Sigmoid colon (tissue), 6 donors: ENCODE measurements at regions not wholly inside any gene's neighbourhood (a gene's known extent, or its start where the extent isn't known, plus 50 kb on each side); places are given as distances from the start of the nearest gene placed in this dataset.

Experiments
- DNase-seq: peaks from one replicate; pipeline ENCODE4 v3.0.0-alpha.2; 2019
- H3K27ac ChIP-seq, 4 donors: fragments of 200-600 bp; sonication (generic); one replicate each; pipeline ENCODE4 v1.5.1; 2016 to 2019; ENCODE audit warnings: mild to moderate bottlenecking in 1 of 4
- H3K27me3 ChIP-seq, 3 donors: fragments of 200-600 bp; sonication (generic); one replicate each; pipeline ENCODE4 v1.5.1; 2019; ENCODE audit warnings: mild to moderate bottlenecking in 1 of 3
- H3K36me3 ChIP-seq, 4 donors: fragments of 200-600 bp; sonication (generic); one replicate each; pipeline ENCODE4 v1.5.1; 2016 to 2019
- H3K4me1 ChIP-seq, 4 donors: fragments of 200-600 bp; sonication (generic); one replicate each; pipeline ENCODE4 v1.5.1; 2017 to 2019
- H3K4me3 ChIP-seq, 4 donors: fragments of 200-600 bp; sonication (generic); one replicate each; pipeline ENCODE4 v1.5.1; 2017 to 2019; ENCODE audit warnings: mild to moderate bottlenecking in 2 of 4, moderate library complexity in 1 of 4
- H3K9me3 ChIP-seq, 4 donors: fragments of 200-600 bp in 3 of 4; sonication (generic) in 3 of 4; one replicate each; pipeline versions ENCODE4 v1.5.1 to v1.6.1; 2013 to 2019
- EP300 ChIP-seq, 4 donors: sonication (generic); formaldehyde crosslinking; IDR thresholded peaks; one replicate each; pipeline ENCODE4 v1.6.1; 2017; ENCODE audit warnings: antibody characterized with exemption in 4 of 4
- POLR2A ChIP-seq, 2 donors: fragments of 450-650 bp; IDR thresholded peaks; one replicate each; pipeline ENCODE4 v1.6.1; 2016; ENCODE audit warnings: antibody characterized with exemption in 2 of 2, mild to moderate bottlenecking in 2 of 2, moderate library complexity in 2 of 2
- POLR2AphosphoS5 ChIP-seq, 4 donors: sonication (generic); formaldehyde crosslinking; IDR thresholded peaks; one replicate each; pipeline ENCODE4 v1.6.1; 2017; ENCODE audit warnings: antibody characterized with exemption in 4 of 4
- WGBS, 2 donors: extraction: QIAGEN DNeasy Blood & Tissue Kit; methylation state at CpG; one replicate each; pipeline ENCODE4 v1.1.7; 2013; 5-methylcytosine and 5-hydroxymethylcytosine counted together
- intact Hi-C: fragments of 100-400 bp; cut with DNase I; formaldehyde crosslinking; loops from one replicate; pipeline ENCODE4 v1.15.1; 2023
- TF ChIP-seq, protein P1 (sequence below), 4 experiments: fragments of 450-650 bp in 3 of 4; fragments of 200-600 bp in 1 of 4; IDR thresholded peaks; one replicate each; pipeline ENCODE4 v1.5.1; 2016 to 2019; ENCODE audit warnings: antibody characterized with exemption in 4 of 4, mild to moderate bottlenecking in 3 of 4, moderate library complexity in 2 of 4
- donor health status: healthy with polysubstance abuse.
- donor health status: healthy.

DNA sequence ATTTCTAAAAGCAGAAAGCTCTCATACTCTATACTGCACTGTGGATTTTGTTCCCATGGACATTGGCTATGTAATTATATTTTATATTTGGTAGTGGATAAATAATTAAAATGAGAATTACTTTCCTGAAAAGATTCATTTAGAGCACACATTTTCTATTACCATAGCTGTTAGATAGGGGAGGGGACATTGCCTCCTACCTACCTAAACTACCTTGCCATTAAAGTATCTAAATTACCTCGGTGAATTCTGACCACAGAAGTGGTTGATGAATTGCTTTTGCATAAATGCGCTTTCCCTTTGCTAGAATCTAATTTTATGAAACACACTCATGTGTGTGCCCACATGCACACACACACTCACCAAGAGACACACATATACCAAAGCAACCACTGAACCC lies 329.1 kb downstream of the MTX2 start:
- 83 to 90% methylated on average over 2 of the region's 2 CpGs for WGBS, 2 donors
- TF ChIP-seq POLR2AphosphoS5 (IDR thresholded peaks at IDR 0.05) (no peak), POLR2A (IDR thresholded peaks at IDR 0.05) (no peak), EP300 (IDR thresholded peaks at IDR 0.05) (no peak)
- TF ChIP-seq, protein P1, sequence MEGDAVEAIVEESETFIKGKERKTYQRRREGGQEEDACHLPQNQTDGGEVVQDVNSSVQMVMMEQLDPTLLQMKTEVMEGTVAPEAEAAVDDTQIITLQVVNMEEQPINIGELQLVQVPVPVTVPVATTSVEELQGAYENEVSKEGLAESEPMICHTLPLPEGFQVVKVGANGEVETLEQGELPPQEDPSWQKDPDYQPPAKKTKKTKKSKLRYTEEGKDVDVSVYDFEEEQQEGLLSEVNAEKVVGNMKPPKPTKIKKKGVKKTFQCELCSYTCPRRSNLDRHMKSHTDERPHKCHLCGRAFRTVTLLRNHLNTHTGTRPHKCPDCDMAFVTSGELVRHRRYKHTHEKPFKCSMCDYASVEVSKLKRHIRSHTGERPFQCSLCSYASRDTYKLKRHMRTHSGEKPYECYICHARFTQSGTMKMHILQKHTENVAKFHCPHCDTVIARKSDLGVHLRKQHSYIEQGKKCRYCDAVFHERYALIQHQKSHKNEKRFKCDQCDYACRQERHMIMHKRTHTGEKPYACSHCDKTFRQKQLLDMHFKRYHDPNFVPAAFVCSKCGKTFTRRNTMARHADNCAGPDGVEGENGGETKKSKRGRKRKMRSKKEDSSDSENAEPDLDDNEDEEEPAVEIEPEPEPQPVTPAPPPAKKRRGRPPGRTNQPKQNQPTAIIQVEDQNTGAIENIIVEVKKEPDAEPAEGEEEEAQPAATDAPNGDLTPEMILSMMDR (IDR thresholded peaks at IDR 0.05) = no peak
- no peaks in the 10 kb centered on the region for H3K36me3 ChIP-seq
- H3K27ac ChIP-seq = no peak overlapping the region
- no peaks in the 10 kb centered on the region for H3K4me1 ChIP-seq
- H3K9me3 ChIP-seq = no peaks in the 10 kb centered on the region
- H3K4me3 ChIP-seq = no peak overlapping the region
- no peak for DNase-seq
- intact Hi-C loops = no loop called here
- H3K27me3 ChIP-seq = no peaks in the 10 kb centered on the region

DNA sequence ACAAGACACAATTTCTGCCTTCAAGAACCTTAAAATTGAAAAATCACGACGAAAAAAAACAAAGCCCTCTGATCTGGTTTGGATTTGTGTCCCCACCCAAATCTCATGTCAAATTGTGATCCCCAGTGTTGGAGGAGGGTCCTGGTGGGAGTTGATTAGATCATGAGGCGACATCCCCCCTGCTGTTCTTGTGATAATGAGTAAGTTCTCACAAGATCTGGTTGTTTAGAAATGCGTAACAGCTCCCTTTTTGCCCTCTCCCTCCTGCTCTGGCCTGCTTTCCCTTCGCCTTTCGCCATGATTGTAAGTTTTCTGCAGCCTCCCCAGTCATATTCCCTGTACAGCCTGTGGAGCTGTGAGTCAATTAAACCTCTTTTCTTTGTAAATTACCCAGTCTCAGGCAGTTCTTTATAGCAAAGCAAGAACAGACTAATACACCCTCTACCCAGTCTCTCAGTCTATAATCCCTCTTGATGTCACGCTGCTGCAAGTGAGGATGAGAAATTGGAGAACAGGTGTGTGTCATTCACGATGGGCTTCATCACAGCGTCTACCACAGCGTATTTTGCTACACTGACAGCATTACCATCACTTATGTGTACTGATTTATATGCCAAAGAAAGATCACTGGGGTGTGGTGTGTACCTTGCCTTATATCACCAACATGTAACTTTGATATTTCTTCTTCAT lies 330.7 kb downstream of the MTX2 start:
- H3K27ac ChIP-seq = no peak overlapping the region
- 90 to 95% methylated on average over 10 of the region's 10 CpGs for WGBS, 2 donors
- TF ChIP-seq POLR2AphosphoS5 (IDR thresholded peaks at IDR 0.05) (no peak), EP300 (IDR thresholded peaks at IDR 0.05) (no peak), POLR2A (IDR thresholded peaks at IDR 0.05) (no peak)
- TF ChIP-seq, protein P1 (IDR thresholded peaks at IDR 0.05) = no peak
- H3K4me3 ChIP-seq = no peak overlapping the region
- no peaks in the 10 kb centered on the region for H3K4me1 ChIP-seq
- intact Hi-C loops = no loop called here
- no peaks in the 10 kb centered on the region for H3K9me3 ChIP-seq
- no peaks in the 10 kb centered on the region for H3K27me3 ChIP-seq
- no peak for DNase-seq
- H3K36me3 ChIP-seq = no peaks in the 10 kb centered on the region

- H3K4me1 ChIP-seq = no peaks in the 10 kb centered on the region
- H3K27me3 ChIP-seq = no peaks in the 10 kb centered on the region
- TF ChIP-seq POLR2AphosphoS5 (IDR thresholded peaks at IDR 0.05) = no peak
- no peak for DNase-seq
- no peak overlapping the region for H3K27ac ChIP-seq
- WGBS, 2 donors = 74 to 82% methylated on average over 2 of the region's 2 CpGs
- no peaks in the 10 kb centered on the region for H3K9me3 ChIP-seq
- intact Hi-C loops = no loop called here
- H3K4me3 ChIP-seq = no peak overlapping the region
- H3K36me3 ChIP-seq = no peaks in the 10 kb centered on the region
Measured at GRCh38 chr2:176601066-176601465, 331.8 kb downstream of the MTX2 start.

- TF ChIP-seq POLR2A (IDR thresholded peaks at IDR 0.05) (no peak), POLR2AphosphoS5 (IDR thresholded peaks at IDR 0.05) (no peak), EP300 (IDR thresholded peaks at IDR 0.05) (no peak)
- TF ChIP-seq, protein P1 (IDR thresholded peaks at IDR 0.05) = no peak
- intact Hi-C loops = no loop called here
- no peaks in the 10 kb centered on the region for H3K36me3 ChIP-seq
- WGBS, 2 donors = 92 to 98% methylated on average over 4 of the region's 4 CpGs
- no peaks in the 10 kb centered on the region for H3K27me3 ChIP-seq
- no peak for DNase-seq
- H3K4me3 ChIP-seq = no peak overlapping the region
- no peak overlapping the region for H3K27ac ChIP-seq
- H3K9me3 ChIP-seq = no peaks in the 10 kb centered on the region
- H3K4me1 ChIP-seq = peaks cover 0 to 33% (median 24%) of the 10 kb centered on the region in 4 donors
Measured at GRCh38 chr2:176612036-176612435, 342.8 kb downstream of the MTX2 start.

- H3K4me3 ChIP-seq = no peak overlapping the region
- H3K9me3 ChIP-seq = no peaks in the 10 kb centered on the region
- DNase-seq = no peak
- H3K27ac ChIP-seq = peak overlapping the region in 2 of 4 donors; percentile 33 to 37
- 47 to 53% methylated on average over 3 of the region's 3 CpGs for WGBS, 2 donors
- TF ChIP-seq, protein P1 (IDR thresholded peaks at IDR 0.05) = no peak
- no peak for TF ChIP-seq POLR2A (IDR thresholded peaks at IDR 0.05)
- no peak for TF ChIP-seq POLR2AphosphoS5 (IDR thresholded peaks at IDR 0.05)
- TF ChIP-seq EP300 (IDR thresholded peaks at IDR 0.05) = no peak
- H3K27me3 ChIP-seq = no peaks in the 10 kb centered on the region
- intact Hi-C loops = no loop called here
- H3K36me3 ChIP-seq = no peaks in the 10 kb centered on the region
- H3K4me1 ChIP-seq = peaks cover 0 to 33% (median 24%) of the 10 kb centered on the region in 4 donors
Measured at GRCh38 chr2:176612736-176613135, 343.5 kb downstream of the MTX2 start.
